ENCODE measurements at regions not wholly inside any gene's neighbourhood (a gene's known extent, or its start where the extent isn't known, plus 50 kb on each side); places are given as distances from the start of the nearest gene placed in this dataset.

DNA sequence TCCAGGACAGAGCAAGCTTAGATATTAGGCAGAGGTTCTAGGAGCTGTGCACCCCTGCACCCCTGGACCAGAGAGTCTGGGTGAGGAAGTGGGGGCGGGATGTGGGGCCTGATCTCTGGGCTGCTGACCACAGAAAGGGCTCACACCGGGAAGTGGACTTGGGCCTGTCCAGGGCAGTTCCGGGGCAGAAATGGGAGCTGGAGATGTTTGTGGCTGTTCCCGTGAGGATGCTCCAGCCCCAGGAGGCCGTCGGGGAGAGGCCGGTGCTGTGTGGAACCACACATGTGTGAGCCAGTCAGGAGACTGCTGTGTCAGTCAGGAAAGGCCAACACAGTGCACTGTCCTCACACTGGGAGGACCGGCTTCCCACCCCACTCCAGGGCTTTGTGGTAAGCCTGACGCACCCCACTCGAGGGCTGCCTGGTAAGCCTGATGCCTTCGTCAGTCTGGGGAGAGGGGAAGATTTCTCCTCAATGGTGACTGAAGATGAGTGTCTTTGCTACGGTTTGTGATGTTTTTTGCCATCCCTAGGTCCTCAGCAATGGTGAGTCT lies 741.0 kb downstream of the BRD1 start:
- no peak overlapping the region for H3K27ac ChIP-seq
- H3K36me3 ChIP-seq = no peaks in the 10 kb centered on the region
- WGBS, 2 donors = 72 to 75% methylated on average over 10 to 12 of the region's 12 CpGs
- TF ChIP-seq CTCF (IDR thresholded peaks at IDR 0.05) (no peak), POLR2A (IDR thresholded peaks at IDR 0.05) (no peak), EP300 (IDR thresholded peaks at IDR 0.05) (no peak)
- no peaks in the 10 kb centered on the region for H3K4me1 ChIP-seq
- H3K9me3 ChIP-seq = no peaks in the 10 kb centered on the region
- DNase-seq (ENCODE audit: low spot score in 2 of 2) = no peak
- H3K4me3 ChIP-seq = no peak overlapping the region
- H3K27me3 ChIP-seq = no peaks in the 10 kb centered on the region

- no peak for DNase-seq (ENCODE audit: low spot score in 2 of 2)
- TF ChIP-seq POLR2A (IDR thresholded peaks at IDR 0.05) (no peak), CTCF (IDR thresholded peaks at IDR 0.05) (no peak), EP300 (IDR thresholded peaks at IDR 0.05) (no peak)
- Histone ChIP-seq H3K4me3 (no peak overlapping the region), H3K27ac (no peak overlapping the region), H3K36me3 (no peaks in the 10 kb centered on the region), H3K27me3 (no peaks in the 10 kb centered on the region), H3K4me1 (no peaks in the 10 kb centered on the region), H3K9me3 (no peaks in the 10 kb centered on the region)
- 70% methylated on average over 13 of the region's 13 CpGs for WGBS, 2 donors
Measured at GRCh38 chr22:49086181-49086580, 741.5 kb downstream of the BRD1 start.

GRCh38 chr22:49084206-49084605 lies 743.5 kb downstream of the BRD1 start:
- DNase-seq (ENCODE audit: low spot score in 2 of 2) = no peak
- Histone ChIP-seq H3K4me1 (no peaks in the 10 kb centered on the region), H3K9me3 (no peaks in the 10 kb centered on the region), H3K4me3 (no peak overlapping the region), H3K36me3 (no peaks in the 10 kb centered on the region), H3K27me3 (no peaks in the 10 kb centered on the region), H3K27ac (no peak overlapping the region)
- WGBS, 2 donors = 74 to 83% methylated on average over 8 of the region's 8 CpGs
- TF ChIP-seq CTCF (IDR thresholded peaks at IDR 0.05) (no peak), EP300 (IDR thresholded peaks at IDR 0.05) (no peak), POLR2A (IDR thresholded peaks at IDR 0.05) (no peak)

DNA sequence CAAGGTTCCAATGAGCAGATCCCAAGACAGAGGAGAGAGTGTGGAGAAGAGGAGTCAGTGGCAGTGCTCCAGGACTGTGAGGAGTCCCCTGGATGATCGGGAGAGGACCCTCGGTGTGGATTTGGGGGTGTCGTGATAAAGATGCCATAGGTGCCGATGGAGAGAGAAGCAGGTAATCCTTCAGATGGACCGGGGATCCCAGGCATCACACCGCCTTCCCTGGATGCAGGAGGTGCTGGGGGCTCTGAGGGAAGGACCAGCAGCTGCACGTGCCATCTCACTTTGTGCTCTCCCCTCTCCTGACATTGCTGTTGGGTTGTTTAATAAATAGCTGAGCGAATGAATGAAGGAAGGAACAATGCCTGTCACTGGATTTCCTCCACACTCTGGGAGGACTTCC lies 744.1 kb downstream of the BRD1 start:
- Histone ChIP-seq H3K27me3 (no peaks in the 10 kb centered on the region), H3K36me3 (no peaks in the 10 kb centered on the region), H3K4me1 (peaks cover 0 to under 1% (median 0%) of the 10 kb centered on the region in 4 donors), H3K9me3 (no peaks in the 10 kb centered on the region), H3K4me3 (no peak overlapping the region), H3K27ac (no peak overlapping the region)
- DNase-seq (ENCODE audit: low spot score in 2 of 2) = no peak
- TF ChIP-seq CTCF (IDR thresholded peaks at IDR 0.05) (no peak), POLR2A (IDR thresholded peaks at IDR 0.05) (no peak), EP300 (IDR thresholded peaks at IDR 0.05) (no peak)
- WGBS, 2 donors = 82 to 83% methylated on average over 8 of the region's 8 CpGs

- Histone ChIP-seq H3K27ac (no peak overlapping the region), H3K9me3 (no peaks in the 10 kb centered on the region), H3K36me3 (no peaks in the 10 kb centered on the region), H3K27me3 (no peaks in the 10 kb centered on the region), H3K4me3 (no peak overlapping the region), H3K4me1 (peaks cover 0 to 11% (median 2%) of the 10 kb centered on the region in 4 donors)
- no peak for TF ChIP-seq POLR2A (IDR thresholded peaks at IDR 0.05)
- no peak for TF ChIP-seq EP300 (IDR thresholded peaks at IDR 0.05)
- TF ChIP-seq CTCF (IDR thresholded peaks at IDR 0.05) = no peak
- no peak for DNase-seq (ENCODE audit: low spot score in 2 of 2)
- 88 to 91% methylated on average over 13 of the region's 13 CpGs for WGBS, 2 donors
Measured at GRCh38 chr22:49082451-49082850, 745.2 kb downstream of the BRD1 start.

All from tibial nerve (tissue), 4 donors.